Stimulated activated CD4-positive, alpha-beta T cell treated with anti-CD3 and anti-CD28 coated beads, Interleukin-1b, Interleukin-23, amount 100 ng/mL, for 48 hours (primary cell): ENCODE measurements at regions not wholly inside any gene's neighbourhood (a gene's known extent, or its start where the extent isn't known, plus 50 kb on each side); places are given as distances from the start of the nearest gene placed in this dataset.
"Not testable (repeated sequence)": the region's sequence is repeated elsewhere in the genome, so short reads cannot be mapped to it uniquely, and the experiment has no call there.

Source experiments
- DNase-seq: peaks from one replicate; pipeline ENCODE4 v3.0.0-alpha.2; 2020

- no peak for DNase-seq
These were observed 288.2 kb upstream of the UGT8 start for GRCh38 chr4:114310296-114310925.

- no peak for DNase-seq
These were observed 286.8 kb upstream of the UGT8 start for GRCh38 chr4:114311787-114312186.

GRCh38 chr4:114312338-114312737 is 286.3 kb upstream of the UGT8 start:
- no peak for DNase-seq

- no peak for DNase-seq
These were observed 281.8 kb upstream of the UGT8 start for GRCh38 chr4:114316789-114317188.

- no peak for DNase-seq
These were observed 281.0 kb upstream of the UGT8 start for GRCh38 chr4:114317564-114317963.

GRCh38 chr4:114318309-114318708 is 280.3 kb upstream of the UGT8 start:
- DNase-seq = no peak

- DNase-seq = no peak
These were observed 278.5 kb upstream of the UGT8 start for GRCh38 chr4:114320126-114320525.

- DNase-seq = no peak
These were observed 277.2 kb upstream of the UGT8 start for GRCh38 chr4:114321366-114321765.

- no peak for DNase-seq
These were observed 274.8 kb upstream of the UGT8 start for GRCh38 chr4:114323841-114324240.

- no peak for DNase-seq
These were observed 272.2 kb upstream of the UGT8 start for GRCh38 chr4:114326358-114326757.

- DNase-seq = no peak
These were observed 266.5 kb upstream of the UGT8 start for GRCh38 chr4:114332119-114332518.

GRCh38 chr4:114334363-114334762 is 264.2 kb upstream of the UGT8 start:
- not testable (repeated sequence) for DNase-seq

- DNase-seq = no peak
These were observed 263.7 kb upstream of the UGT8 start for GRCh38 chr4:114334884-114335330.

- no peak for DNase-seq
These were observed 263.3 kb upstream of the UGT8 start for GRCh38 chr4:114335339-114335738.

GRCh38 chr4:114343015-114343414 is 255.6 kb upstream of the UGT8 start:
- no peak for DNase-seq

GRCh38 chr4:114349543-114350175 is 248.9 kb upstream of the UGT8 start:
- DNase-seq = no peak

- DNase-seq = no peak
These were observed 239.7 kb upstream of the UGT8 start for GRCh38 chr4:114358901-114359300.

GRCh38 chr4:114361249-114361648 is 237.4 kb upstream of the UGT8 start:
- DNase-seq = no peak

- no peak for DNase-seq
These were observed 233.8 kb upstream of the UGT8 start for GRCh38 chr4:114364857-114365256.

GRCh38 chr4:114365591-114365990 is 233.0 kb upstream of the UGT8 start:
- no peak for DNase-seq

- DNase-seq = no peak
These were observed 232.2 kb upstream of the UGT8 start for GRCh38 chr4:114366368-114366767.

GRCh38 chr4:114368751-114369150 is 229.9 kb upstream of the UGT8 start:
- DNase-seq = no peak

- DNase-seq = no peak
These were observed 225.1 kb upstream of the UGT8 start for GRCh38 chr4:114373508-114373907.

- no peak for DNase-seq
These were observed 220.2 kb upstream of the UGT8 start for GRCh38 chr4:114378305-114378903.

- DNase-seq = no peak
These were observed 215.5 kb upstream of the UGT8 start for GRCh38 chr4:114383067-114383466.
